Neural progenitor cell (in vitro differentiated cells): ENCODE measurements at regions not wholly inside any gene's neighbourhood (a gene's known extent, or its start where the extent isn't known, plus 50 kb on each side); places are given as distances from the start of the nearest gene placed in this dataset.

Experiments
- DNase-seq: peaks from one replicate; pipeline ENCODE4 v3.0.0-alpha.2; 2016; ENCODE audit warnings: low spot score
- H2AFZ ChIP-seq: fragments of 200-600 bp; sonication (generic); replicated peaks from 2 replicates; pipeline ENCODE4 v1.6.1; 2016; ENCODE audit warnings: antibody characterized with exemption
- H3F3A ChIP-seq: fragments of 200-600 bp; sonication (generic); 2 replicates; pipeline ENCODE4 v1.6.1; 2016; ENCODE audit warnings: antibody characterized with exemption, low read depth
- H3K27ac ChIP-seq: fragments of 200-600 bp; sonication (generic); 2 replicates; pipeline ENCODE4 v1.5.1; 2016; ENCODE audit warnings: mild to moderate bottlenecking
- H3K27me3 ChIP-seq: fragments of 200-600 bp; sonication (generic); 2 replicates; pipeline ENCODE4 v1.6.1; 2016; ENCODE audit warnings: mild to moderate bottlenecking, moderate library complexity
- H3K36me3 ChIP-seq: fragments of 200-600 bp; sonication (generic); 2 replicates; pipeline ENCODE4 v1.5.1; 2016
- H3K4me1 ChIP-seq: fragments of 200-600 bp; sonication (generic); 2 replicates; pipeline ENCODE4 v1.6.1; 2016; ENCODE audit warnings: mixed run types
- H3K4me2 ChIP-seq: fragments of 200-600 bp; sonication (generic); 2 replicates; pipeline ENCODE4 v1.6.1; 2016
- H3K4me3 ChIP-seq: fragments of 200-600 bp; sonication (generic); 2 replicates; pipeline ENCODE4 v1.5.1; 2016
- H3K79me2 ChIP-seq: fragments of 200-600 bp; sonication (generic); 2 replicates; pipeline ENCODE4 v1.6.1; 2016; ENCODE audit warnings: low read depth
- H3K9ac ChIP-seq: fragments of 200-600 bp; sonication (generic); 2 replicates; pipeline ENCODE4 v1.6.1; 2016
- H3K9me3 ChIP-seq: fragments of 200-600 bp; sonication (generic); 2 replicates; pipeline ENCODE4 v1.5.1; 2016; ENCODE audit warnings: low read depth
- H4K20me1 ChIP-seq: fragments of 200-600 bp; sonication (generic); 2 replicates; pipeline ENCODE4 v1.6.1; 2016; ENCODE audit warnings: low read depth
- H3K27ac Mint-ChIP-seq: 3 replicates; pipeline ENCODE4 v1.8.0; 2021; ENCODE audit warnings: mixed read lengths
- H3K27me3 Mint-ChIP-seq: 2 replicates; pipeline ENCODE4 v1.8.0; 2022; ENCODE audit warnings: low read depth, mild to moderate bottlenecking, inconsistent platforms, moderate library complexity, mixed read lengths; ENCODE audit not compliant: insufficient read depth
- H3K36me3 Mint-ChIP-seq: 3 replicates; pipeline ENCODE4 v1.8.0; 2021; ENCODE audit warnings: mixed read lengths
- H3K4me1 Mint-ChIP-seq: 3 replicates; pipeline ENCODE4 v1.8.0; 2021; ENCODE audit warnings: mixed read lengths
- H3K4me3 Mint-ChIP-seq: 3 replicates; pipeline ENCODE4 v1.8.0; 2021; ENCODE audit warnings: mild to moderate bottlenecking, moderate library complexity, mixed read lengths
- H3K9me3 Mint-ChIP-seq: 3 replicates; pipeline ENCODE4 v1.8.0; 2020; ENCODE audit warnings: mixed read lengths
- CTCF ChIP-seq: fragments of 200-600 bp; sonication (generic); IDR thresholded peaks from 2 replicates; pipeline ENCODE4 v1.5.1; 2017; ENCODE audit warnings: antibody characterized with exemption, mild to moderate bottlenecking
- EZH2 ChIP-seq: fragments of 200-600 bp; sonication (generic); IDR thresholded peaks from 2 replicates; pipeline ENCODE4 v1.6.1; 2017; ENCODE audit warnings: antibody characterized with exemption, mild to moderate bottlenecking, moderate library complexity
- EZH2phosphoT487 ChIP-seq: fragments of 200-600 bp; sonication (generic); IDR thresholded peaks from 2 replicates; pipeline ENCODE4 v1.6.1; 2017; ENCODE audit warnings: antibody characterized with exemption

DNA sequence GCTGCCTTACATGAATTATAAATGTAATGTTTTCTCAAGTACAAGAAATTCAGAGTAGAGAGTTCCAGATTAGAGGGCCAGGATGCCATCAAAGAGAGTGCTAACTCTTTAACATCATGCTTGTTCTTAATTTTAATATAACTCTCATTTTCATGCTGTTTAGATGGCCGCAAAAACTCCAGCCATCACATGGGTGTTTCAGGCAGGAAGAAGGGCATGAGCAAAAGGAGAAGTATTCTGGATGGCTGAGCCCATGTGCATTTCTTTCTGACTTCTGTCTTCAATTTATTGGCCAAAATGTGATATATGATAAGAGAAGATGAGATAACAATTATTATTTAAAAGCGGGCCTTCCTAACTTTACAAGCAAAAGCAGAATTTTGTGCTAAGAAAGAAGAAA lies 1328.6 kb downstream of the MRPL39 start:
- H3K27ac ChIP-seq: no peak overlapping the region
- no peaks in the 10 kb centered on the region for H3K4me1 ChIP-seq
- no peaks in the 10 kb centered on the region for H3K79me2 ChIP-seq
- Mint-ChIP-seq H3K36me3 (no peaks in the 10 kb centered on the region), H3K27ac (no peak overlapping the region), H3K27me3 (no peaks in the 10 kb centered on the region), H3K9me3 (no peaks in the 10 kb centered on the region), H3K4me3 (no peak overlapping the region), H3K4me1 (no peaks in the 10 kb centered on the region)
- H3K4me3 ChIP-seq: no peak overlapping the region
- H3F3A ChIP-seq: no peaks in the 10 kb centered on the region
- TF ChIP-seq CTCF: no peak
- TF ChIP-seq EZH2phosphoT487: no peak
- H3K36me3 ChIP-seq: no peaks in the 10 kb centered on the region
- H3K9ac ChIP-seq: no peak overlapping the region
- no peak for DNase-seq
- H3K4me2 ChIP-seq: no peak overlapping the region
- H3K9me3 ChIP-seq: peaks cover 9% of the 10 kb centered on the region
- no peak overlapping the region for H2AFZ ChIP-seq
- no peaks in the 10 kb centered on the region for H4K20me1 ChIP-seq
- H3K27me3 ChIP-seq: no peaks in the 10 kb centered on the region

- Histone ChIP-seq H3K9ac (no peak overlapping the region), H3K36me3 (no peaks in the 10 kb centered on the region), H3K4me2 (no peak overlapping the region), H3K27me3 (no peaks in the 10 kb centered on the region), H3K27ac (no peak overlapping the region), H3F3A (no peaks in the 10 kb centered on the region), H2AFZ (no peak overlapping the region), H4K20me1 (no peaks in the 10 kb centered on the region), H3K4me1 (no peaks in the 10 kb centered on the region), H3K4me3 (no peak overlapping the region), H3K9me3 (peaks cover 18% of the 10 kb centered on the region), H3K79me2 (no peaks in the 10 kb centered on the region)
- no peaks in the 10 kb centered on the region for H3K27me3 Mint-ChIP-seq
- H3K27ac Mint-ChIP-seq: no peak overlapping the region
- TF ChIP-seq EZH2: no peak
- TF ChIP-seq CTCF: no peak
- TF ChIP-seq EZH2phosphoT487: no peak
- no peaks in the 10 kb centered on the region for H3K9me3 Mint-ChIP-seq
- H3K4me1 Mint-ChIP-seq: no peaks in the 10 kb centered on the region
- no peak overlapping the region for H3K4me3 Mint-ChIP-seq
- no peaks in the 10 kb centered on the region for H3K36me3 Mint-ChIP-seq
- DNase-seq: no peak
Measured at GRCh38 chr21:24276204-24276603, 1331.1 kb downstream of the MRPL39 start.

GRCh38 chr21:24275616-24276015 lies 1331.7 kb downstream of the MRPL39 start:
- peaks cover 22% of the 10 kb centered on the region for H3K9me3 ChIP-seq
- no peaks in the 10 kb centered on the region for H3F3A ChIP-seq
- no peak overlapping the region for H3K9ac ChIP-seq
- no peaks in the 10 kb centered on the region for H3K36me3 ChIP-seq
- H2AFZ ChIP-seq: no peak overlapping the region
- Mint-ChIP-seq H3K27ac (no peak overlapping the region), H3K9me3 (no peaks in the 10 kb centered on the region), H3K36me3 (no peaks in the 10 kb centered on the region), H3K4me3 (no peak overlapping the region), H3K27me3 (no peaks in the 10 kb centered on the region), H3K4me1 (no peaks in the 10 kb centered on the region)
- H3K79me2 ChIP-seq: no peaks in the 10 kb centered on the region
- H3K4me2 ChIP-seq: no peak overlapping the region
- no peaks in the 10 kb centered on the region for H4K20me1 ChIP-seq
- DNase-seq: no peak
- no peak overlapping the region for H3K4me3 ChIP-seq
- no peak for TF ChIP-seq EZH2
- TF ChIP-seq EZH2phosphoT487: no peak
- no peak for TF ChIP-seq CTCF
- no peaks in the 10 kb centered on the region for H3K4me1 ChIP-seq
- no peak overlapping the region for H3K27ac ChIP-seq
- H3K27me3 ChIP-seq: no peaks in the 10 kb centered on the region

- Histone ChIP-seq H3K27me3 (no peaks in the 10 kb centered on the region), H2AFZ (no peak overlapping the region), H4K20me1 (no peaks in the 10 kb centered on the region), H3K36me3 (no peaks in the 10 kb centered on the region), H3K9me3 (peaks cover 13% of the 10 kb centered on the region), H3K4me1 (no peaks in the 10 kb centered on the region), H3K27ac (no peak overlapping the region), H3F3A (no peaks in the 10 kb centered on the region), H3K4me2 (no peak overlapping the region), H3K4me3 (no peak overlapping the region), H3K9ac (no peak overlapping the region), H3K79me2 (no peaks in the 10 kb centered on the region)
- H3K4me3 Mint-ChIP-seq: no peak overlapping the region
- no peak for DNase-seq
- no peak overlapping the region for H3K27ac Mint-ChIP-seq
- H3K9me3 Mint-ChIP-seq: no peaks in the 10 kb centered on the region
- no peak for TF ChIP-seq EZH2
- no peak for TF ChIP-seq EZH2phosphoT487
- no peak for TF ChIP-seq CTCF
- H3K36me3 Mint-ChIP-seq: no peaks in the 10 kb centered on the region
- no peaks in the 10 kb centered on the region for H3K27me3 Mint-ChIP-seq
- H3K4me1 Mint-ChIP-seq: no peaks in the 10 kb centered on the region
Measured at GRCh38 chr21:24272521-24272938, 1334.8 kb downstream of the MRPL39 start.
